Effector memory CD4-positive, alpha-beta T cell (primary cell): ENCODE measurements at regions not wholly inside any gene's neighbourhood (a gene's known extent, or its start where the extent isn't known, plus 50 kb on each side); places are given as distances from the start of the nearest gene placed in this dataset.

Experiments
- DNase-seq, 3 donors: peaks; one replicate each; pipeline ENCODE4 v3.0.0-alpha.2; 2020
- H3K27ac ChIP-seq: 2 replicates; pipeline ENCODE4 v1.7.0; 2013; ENCODE audit warnings: mild to moderate bottlenecking, low read length, moderate library complexity; ENCODE audit not compliant: insufficient read depth, poor library complexity, severe bottlenecking
- H3K27me3 ChIP-seq: replicated peaks from 2 replicates; pipeline ENCODE4 v1.7.0; 2013; ENCODE audit warnings: mild to moderate bottlenecking, low read length; ENCODE audit not compliant: insufficient read depth, control insufficient read depth, poor library complexity, severe bottlenecking
- H3K36me3 ChIP-seq: 2 replicates; pipeline ENCODE4 v1.7.0; 2013; ENCODE audit warnings: mild to moderate bottlenecking, low read length, moderate library complexity; ENCODE audit not compliant: control insufficient read depth, insufficient read depth
- H3K4me1 ChIP-seq: 2 replicates; pipeline ENCODE4 v1.7.0; 2013; ENCODE audit warnings: low read length, mild to moderate bottlenecking; ENCODE audit not compliant: control insufficient read depth, insufficient read depth, poor library complexity, severe bottlenecking
- H3K4me3 ChIP-seq: 2 replicates; pipeline ENCODE4 v1.7.0; 2013; ENCODE audit warnings: low read length, low read depth, mild to moderate bottlenecking; ENCODE audit not compliant: insufficient read depth, poor library complexity, severe bottlenecking
- H3K9me3 ChIP-seq: 2 replicates; pipeline ENCODE4 v1.7.0; 2013; ENCODE audit warnings: mild to moderate bottlenecking, low read length, moderate library complexity; ENCODE audit not compliant: control insufficient read depth

GRCh38 chr14:62557416-62557815, 487.8 kb downstream of the KCNH5 start:
- no peaks in the 10 kb centered on the region for H3K27me3 ChIP-seq
- H3K27ac ChIP-seq = no peak overlapping the region
- no peak for DNase-seq
- H3K4me3 ChIP-seq = no peak overlapping the region
- H3K9me3 ChIP-seq = no peaks in the 10 kb centered on the region
- H3K4me1 ChIP-seq = no peaks in the 10 kb centered on the region
- no peaks in the 10 kb centered on the region for H3K36me3 ChIP-seq

- Histone ChIP-seq H3K27ac (no peak overlapping the region), H3K4me3 (no peak overlapping the region), H3K4me1 (no peaks in the 10 kb centered on the region), H3K9me3 (no peaks in the 10 kb centered on the region), H3K27me3 (no peaks in the 10 kb centered on the region), H3K36me3 (no peaks in the 10 kb centered on the region)
- DNase-seq = no peak
Measured at GRCh38 chr14:62558451-62558850, 486.8 kb downstream of the KCNH5 start.

GRCh38 chr14:62585247-62585646, 460.0 kb downstream of the KCNH5 start:
- Histone ChIP-seq H3K9me3 (no peaks in the 10 kb centered on the region), H3K4me1 (no peaks in the 10 kb centered on the region), H3K36me3 (no peaks in the 10 kb centered on the region), H3K27ac (no peak overlapping the region), H3K27me3 (no peaks in the 10 kb centered on the region), H3K4me3 (no peak overlapping the region)
- DNase-seq = no peak

- no peak for DNase-seq
Measured at GRCh38 chr14:62592877-62593276, 452.4 kb downstream of the KCNH5 start.

DNA sequence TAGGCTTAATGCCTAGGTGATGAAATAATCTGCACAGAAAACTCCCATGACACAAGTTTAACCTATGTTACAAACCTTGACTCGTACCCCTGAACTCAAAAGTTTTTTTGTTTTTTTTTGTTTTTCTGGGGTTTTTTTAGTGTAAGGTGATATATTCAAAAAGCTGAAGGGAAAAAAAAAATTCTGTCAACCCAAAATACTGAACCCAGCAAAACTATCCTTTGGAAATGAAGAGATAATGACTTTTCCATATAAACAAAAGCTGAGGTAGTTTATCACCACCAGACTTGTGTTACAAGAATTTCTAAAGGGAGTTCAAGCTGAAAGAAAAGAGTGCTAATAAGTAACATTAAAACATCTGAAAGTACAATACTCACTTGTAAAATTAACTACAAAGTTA, 448.1 kb downstream of the KCNH5 start:
- H3K27me3 ChIP-seq = no peaks in the 10 kb centered on the region

More at GRCh38 chr14:62592877-62593276, 452.4 kb downstream of the KCNH5 start:
- H3K36me3 ChIP-seq = no peaks in the 10 kb centered on the region
- H3K27me3 ChIP-seq = no peaks in the 10 kb centered on the region
- no peak overlapping the region for H3K27ac ChIP-seq
- H3K4me1 ChIP-seq = no peaks in the 10 kb centered on the region
- no peak overlapping the region for H3K4me3 ChIP-seq
- H3K9me3 ChIP-seq = peaks cover 2% of the 10 kb centered on the region

DNA sequence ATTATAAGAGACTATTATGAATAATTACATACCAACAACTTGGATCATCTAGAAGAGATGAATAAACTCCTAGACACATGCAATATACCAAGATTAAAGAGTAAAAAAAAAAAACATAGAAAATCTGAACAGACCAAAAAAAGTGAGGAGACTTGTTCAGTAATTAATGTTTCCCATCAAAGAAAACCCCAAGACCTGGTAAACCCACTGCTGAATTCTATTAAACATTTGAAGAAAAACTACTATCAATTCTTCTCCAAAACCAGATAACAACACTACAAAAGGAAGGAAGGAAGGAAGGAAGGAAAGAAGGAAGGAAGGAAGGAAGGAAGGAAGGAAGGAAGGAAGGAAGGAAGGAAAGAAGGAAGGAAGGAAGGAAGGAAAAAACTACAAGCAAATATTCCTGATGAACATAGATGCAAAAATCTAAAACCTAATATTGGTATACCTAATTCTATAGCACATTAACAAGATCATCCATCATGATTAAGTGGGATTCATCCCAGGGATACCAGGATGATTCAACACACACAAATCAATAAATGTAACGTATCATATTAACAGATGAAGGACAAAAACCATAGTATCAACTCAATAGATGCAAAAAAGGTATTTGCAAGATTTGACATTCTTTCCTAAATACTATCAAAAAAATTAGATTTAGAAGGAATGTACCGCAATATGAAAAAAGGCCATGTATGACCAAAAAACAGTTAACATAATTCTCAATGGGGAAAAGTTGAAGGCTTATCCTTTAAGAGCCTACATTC, 445.5 kb downstream of the KCNH5 start:
- no peaks in the 10 kb centered on the region for H3K9me3 ChIP-seq
- no peak for DNase-seq
- H3K27ac ChIP-seq = no peak overlapping the region
- no peak overlapping the region for H3K4me3 ChIP-seq
- no peaks in the 10 kb centered on the region for H3K36me3 ChIP-seq
- no peaks in the 10 kb centered on the region for H3K27me3 ChIP-seq
- H3K4me1 ChIP-seq = no peaks in the 10 kb centered on the region

More for the DNA sequence above, 448.1 kb downstream of the KCNH5 start:
- Histone ChIP-seq H3K9me3 (no peaks in the 10 kb centered on the region), H3K27ac (no peak overlapping the region), H3K36me3 (no peaks in the 10 kb centered on the region), H3K4me3 (no peak overlapping the region), H3K4me1 (no peaks in the 10 kb centered on the region)
- DNase-seq = no peak

- H3K4me1 ChIP-seq = no peaks in the 10 kb centered on the region
- DNase-seq = no peak
- no peak overlapping the region for H3K27ac ChIP-seq
- no peaks in the 10 kb centered on the region for H3K27me3 ChIP-seq
- H3K9me3 ChIP-seq = no peaks in the 10 kb centered on the region
- no peaks in the 10 kb centered on the region for H3K36me3 ChIP-seq
- no peak overlapping the region for H3K4me3 ChIP-seq
Measured at GRCh38 chr14:62602712-62603111, 442.5 kb downstream of the KCNH5 start.

GRCh38 chr14:62604524-62604923, 440.7 kb downstream of the KCNH5 start:
- H3K27me3 ChIP-seq = no peaks in the 10 kb centered on the region
- no peak overlapping the region for H3K4me3 ChIP-seq
- no peaks in the 10 kb centered on the region for H3K9me3 ChIP-seq
- DNase-seq = no peak
- no peaks in the 10 kb centered on the region for H3K36me3 ChIP-seq
- H3K27ac ChIP-seq = no peak overlapping the region
- no peaks in the 10 kb centered on the region for H3K4me1 ChIP-seq

GRCh38 chr14:62614122-62614521, 431.1 kb downstream of the KCNH5 start:
- Histone ChIP-seq H3K9me3 (no peaks in the 10 kb centered on the region), H3K27ac (no peak overlapping the region), H3K4me1 (no peaks in the 10 kb centered on the region), H3K36me3 (no peaks in the 10 kb centered on the region), H3K27me3 (no peaks in the 10 kb centered on the region), H3K4me3 (no peak overlapping the region)
- no peak for DNase-seq

- Histone ChIP-seq H3K9me3 (no peaks in the 10 kb centered on the region), H3K27ac (no peak overlapping the region), H3K4me3 (no peak overlapping the region), H3K27me3 (no peaks in the 10 kb centered on the region), H3K36me3 (no peaks in the 10 kb centered on the region), H3K4me1 (no peaks in the 10 kb centered on the region)
- DNase-seq = no peak
Measured at GRCh38 chr14:62616668-62617067, 428.6 kb downstream of the KCNH5 start.
